ENCODE measurements at regions not wholly inside any gene's neighbourhood (a gene's known extent, or its start where the extent isn't known, plus 50 kb on each side); places are given as distances from the start of the nearest gene placed in this dataset.

DNA sequence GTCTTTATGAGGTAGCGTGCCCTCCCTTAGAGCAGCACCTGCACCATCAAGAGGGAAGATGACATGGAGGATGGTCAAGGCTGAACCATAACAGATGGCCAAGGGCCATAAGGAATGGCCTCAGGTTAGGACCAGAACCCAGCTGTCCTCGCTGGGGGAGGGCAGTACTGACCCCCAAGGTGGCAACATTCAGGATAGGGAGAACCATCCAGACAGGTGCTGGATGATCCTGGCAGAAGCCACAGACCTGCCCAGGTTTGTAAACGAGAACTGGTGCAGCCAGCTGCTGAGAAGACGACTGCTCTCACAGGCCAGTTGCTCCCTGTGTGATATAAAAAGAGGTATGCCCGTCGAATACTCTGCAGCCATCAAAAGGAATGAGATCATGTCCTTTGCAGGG is 320.4 kb downstream of the GLRX3 start:
- Histone ChIP-seq H3K4me1 (no peaks in the 10 kb centered on the region), H3K27ac (no peak overlapping the region), H3K27me3 (replicated peaks in 1 of 7) (peaks cover 0 to 41% (median 4%) of the 10 kb centered on the region in 7 donors), H3K36me3 (no peaks in the 10 kb centered on the region), H3K9me3 (no peaks in the 10 kb centered on the region), H3K4me3 (no peak overlapping the region)
- 62 to 82% (median 71%) methylated on average over 5 to 6 of the region's 6 CpGs for WGBS, 5 donors
- intact Hi-C loops (cut with DNase I; ENCODE audit: low total_unique reads): no loop called here
- TF ChIP-seq, protein P1, sequence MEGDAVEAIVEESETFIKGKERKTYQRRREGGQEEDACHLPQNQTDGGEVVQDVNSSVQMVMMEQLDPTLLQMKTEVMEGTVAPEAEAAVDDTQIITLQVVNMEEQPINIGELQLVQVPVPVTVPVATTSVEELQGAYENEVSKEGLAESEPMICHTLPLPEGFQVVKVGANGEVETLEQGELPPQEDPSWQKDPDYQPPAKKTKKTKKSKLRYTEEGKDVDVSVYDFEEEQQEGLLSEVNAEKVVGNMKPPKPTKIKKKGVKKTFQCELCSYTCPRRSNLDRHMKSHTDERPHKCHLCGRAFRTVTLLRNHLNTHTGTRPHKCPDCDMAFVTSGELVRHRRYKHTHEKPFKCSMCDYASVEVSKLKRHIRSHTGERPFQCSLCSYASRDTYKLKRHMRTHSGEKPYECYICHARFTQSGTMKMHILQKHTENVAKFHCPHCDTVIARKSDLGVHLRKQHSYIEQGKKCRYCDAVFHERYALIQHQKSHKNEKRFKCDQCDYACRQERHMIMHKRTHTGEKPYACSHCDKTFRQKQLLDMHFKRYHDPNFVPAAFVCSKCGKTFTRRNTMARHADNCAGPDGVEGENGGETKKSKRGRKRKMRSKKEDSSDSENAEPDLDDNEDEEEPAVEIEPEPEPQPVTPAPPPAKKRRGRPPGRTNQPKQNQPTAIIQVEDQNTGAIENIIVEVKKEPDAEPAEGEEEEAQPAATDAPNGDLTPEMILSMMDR (IDR thresholded peaks at IDR 0.05 in 8 of 11, conservative IDR thresholded peaks at IDR 0.05 in 3 of 11): no peak
- TF ChIP-seq POLR2AphosphoS5 (IDR thresholded peaks at IDR 0.05): no peak
- TF ChIP-seq POLR2A (IDR thresholded peaks at IDR 0.05): no peak
- DNase-seq: no peak

DNA sequence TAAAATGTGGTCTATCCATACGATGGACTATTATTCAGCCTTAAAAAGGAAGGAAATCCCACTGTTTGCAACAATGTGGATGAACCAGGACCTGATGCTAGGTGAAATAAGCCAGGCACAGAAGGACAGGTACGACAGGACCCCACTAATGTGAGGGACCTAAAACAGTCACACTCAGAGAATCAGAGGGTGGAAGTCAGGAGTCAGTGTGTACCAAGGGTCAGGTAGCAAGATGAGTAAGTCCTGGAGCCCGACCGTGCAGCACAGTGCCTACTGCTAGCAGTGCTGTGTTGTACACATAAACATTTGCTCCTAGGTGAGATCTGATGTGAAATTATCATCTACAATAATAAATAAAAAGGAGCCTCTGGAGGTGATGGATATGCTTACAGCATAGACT is 322.3 kb downstream of the GLRX3 start:
- Histone ChIP-seq H3K27ac (no peak overlapping the region), H3K9me3 (no peaks in the 10 kb centered on the region), H3K36me3 (no peaks in the 10 kb centered on the region), H3K4me3 (no peak overlapping the region), H3K4me1 (no peaks in the 10 kb centered on the region), H3K27me3 (replicated peaks in 1 of 7) (peaks cover 0 to 33% (median 4%) of the 10 kb centered on the region in 7 donors)
- no peak for DNase-seq
- no peak for TF ChIP-seq POLR2A (IDR thresholded peaks at IDR 0.05)
- TF ChIP-seq, protein P1 (IDR thresholded peaks at IDR 0.05 in 8 of 11, conservative IDR thresholded peaks at IDR 0.05 in 3 of 11): no peak
- TF ChIP-seq POLR2AphosphoS5 (IDR thresholded peaks at IDR 0.05): no peak
- intact Hi-C loops (cut with DNase I; ENCODE audit: low total_unique reads): no loop called here
- WGBS, 5 donors: 51 to 88% (median 79%) methylated on average over 4 of the region's 4 CpGs

DNA sequence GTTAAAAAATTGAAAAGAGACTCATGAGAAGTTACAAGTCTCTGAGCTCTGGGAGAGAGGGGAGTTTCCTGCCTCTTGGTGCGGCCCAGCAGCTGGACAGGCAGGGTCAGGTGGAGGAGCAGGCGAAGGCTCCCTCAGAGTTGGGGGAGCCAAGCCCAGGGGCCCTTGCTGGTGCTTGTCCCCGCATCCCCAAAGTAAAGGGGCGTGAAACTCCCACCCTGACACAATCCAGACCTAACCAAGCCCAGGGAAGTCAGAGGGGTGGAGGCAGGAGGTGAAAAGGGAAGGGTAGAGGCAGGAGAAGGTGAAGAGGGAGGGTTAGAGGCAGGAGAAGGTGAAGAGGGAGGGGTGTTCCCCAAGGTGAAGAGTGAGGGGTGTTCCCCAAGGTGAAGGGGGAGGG is 322.8 kb downstream of the GLRX3 start:
- 64 to 72% (median 67%) methylated on average over 4 of the region's 4 CpGs for WGBS, 5 donors
- H3K4me3 ChIP-seq: no peak overlapping the region
- peaks cover 0 to 28% (median under 1%) of the 10 kb centered on the region in 7 donors for H3K27me3 ChIP-seq (replicated peaks in 1 of 7)
- no peak for TF ChIP-seq POLR2AphosphoS5 (IDR thresholded peaks at IDR 0.05)
- TF ChIP-seq, protein P1 (IDR thresholded peaks at IDR 0.05 in 8 of 11, conservative IDR thresholded peaks at IDR 0.05 in 3 of 11): no peak
- no peak for TF ChIP-seq POLR2A (IDR thresholded peaks at IDR 0.05)
- no peaks in the 10 kb centered on the region for H3K4me1 ChIP-seq
- no peak overlapping the region for H3K27ac ChIP-seq
- H3K36me3 ChIP-seq: no peaks in the 10 kb centered on the region
- no peak for DNase-seq
- H3K9me3 ChIP-seq: no peaks in the 10 kb centered on the region
- intact Hi-C loops (cut with DNase I; ENCODE audit: low total_unique reads): no loop called here

DNA sequence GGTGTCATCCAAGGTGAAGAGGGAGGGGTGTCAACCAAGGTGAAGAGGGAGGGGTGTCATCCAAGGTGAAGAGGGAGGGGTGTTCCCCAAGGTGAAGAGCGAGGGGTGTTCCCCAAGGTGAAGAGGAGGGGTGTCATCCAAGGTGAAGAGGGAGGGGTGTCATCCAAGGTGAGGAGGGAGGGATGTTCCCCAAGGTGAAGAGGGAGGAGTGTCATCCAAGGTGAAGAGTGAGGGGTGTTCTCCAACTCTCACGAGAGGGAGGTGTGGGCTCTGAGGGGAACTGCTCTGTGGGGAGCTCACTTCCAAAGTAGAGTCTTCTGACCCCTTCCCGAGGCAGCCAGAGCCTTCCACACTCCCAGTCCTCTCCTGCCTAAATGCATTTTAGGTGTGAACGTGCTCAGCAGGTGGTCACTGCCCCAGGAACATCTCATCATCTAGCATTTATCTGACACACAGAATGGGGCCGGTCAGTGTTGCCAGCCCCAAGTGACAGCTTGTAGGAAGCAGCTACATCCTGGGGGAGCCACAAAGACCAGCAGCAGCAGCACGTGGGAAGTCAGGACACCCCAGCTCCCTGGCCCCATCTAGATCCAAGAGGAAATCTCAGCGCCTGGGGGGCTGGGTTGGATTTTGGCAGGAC is 323.8 kb downstream of the GLRX3 start:
- no peak overlapping the region for H3K27ac ChIP-seq
- peaks cover 0 to 19% (median 0%) of the 10 kb centered on the region in 7 donors for H3K27me3 ChIP-seq (replicated peaks in 1 of 7)
- no peak overlapping the region for H3K4me3 ChIP-seq
- 59 to 77% (median 63%) methylated on average over 7 of the region's 7 CpGs for WGBS, 5 donors
- intact Hi-C loops (cut with DNase I; ENCODE audit: low total_unique reads): no loop called here
- H3K9me3 ChIP-seq: peaks cover 0 to 1% (median 0%) of the 10 kb centered on the region in 8 donors
- no peaks in the 10 kb centered on the region for H3K4me1 ChIP-seq
- H3K36me3 ChIP-seq: no peaks in the 10 kb centered on the region
- TF ChIP-seq, protein P1 (IDR thresholded peaks at IDR 0.05 in 8 of 11, conservative IDR thresholded peaks at IDR 0.05 in 3 of 11): no peak
- TF ChIP-seq POLR2A (IDR thresholded peaks at IDR 0.05) (no peak), POLR2AphosphoS5 (IDR thresholded peaks at IDR 0.05) (no peak)
- no peak for DNase-seq
